Astrocyte (in vitro differentiated cells and primary cell): ENCODE measurements at regions not wholly inside any gene's neighbourhood (a gene's known extent, or its start where the extent isn't known, plus 50 kb on each side); places are given as distances from the start of the nearest gene placed in this dataset.
"Not testable (repeated sequence)": the region's sequence is repeated elsewhere in the genome, so short reads cannot be mapped to it uniquely, and the experiment has no call there.

Experiments
- EZH2 ChIP-seq: IDR thresholded peaks from 2 replicates; pipeline ENCODE4 v1.6.1; 2012; ENCODE audit warnings: mild to moderate bottlenecking, low read length, inconsistent platforms; ENCODE audit not compliant: insufficient read depth
- TF ChIP-seq, protein P1 (sequence below): IDR thresholded peaks from 2 replicates; pipeline ENCODE4 v1.5.1; 2011; ENCODE audit warnings: low read depth, mild to moderate bottlenecking, inconsistent platforms, low read length, moderate library complexity; ENCODE audit not compliant: insufficient read depth

DNA sequence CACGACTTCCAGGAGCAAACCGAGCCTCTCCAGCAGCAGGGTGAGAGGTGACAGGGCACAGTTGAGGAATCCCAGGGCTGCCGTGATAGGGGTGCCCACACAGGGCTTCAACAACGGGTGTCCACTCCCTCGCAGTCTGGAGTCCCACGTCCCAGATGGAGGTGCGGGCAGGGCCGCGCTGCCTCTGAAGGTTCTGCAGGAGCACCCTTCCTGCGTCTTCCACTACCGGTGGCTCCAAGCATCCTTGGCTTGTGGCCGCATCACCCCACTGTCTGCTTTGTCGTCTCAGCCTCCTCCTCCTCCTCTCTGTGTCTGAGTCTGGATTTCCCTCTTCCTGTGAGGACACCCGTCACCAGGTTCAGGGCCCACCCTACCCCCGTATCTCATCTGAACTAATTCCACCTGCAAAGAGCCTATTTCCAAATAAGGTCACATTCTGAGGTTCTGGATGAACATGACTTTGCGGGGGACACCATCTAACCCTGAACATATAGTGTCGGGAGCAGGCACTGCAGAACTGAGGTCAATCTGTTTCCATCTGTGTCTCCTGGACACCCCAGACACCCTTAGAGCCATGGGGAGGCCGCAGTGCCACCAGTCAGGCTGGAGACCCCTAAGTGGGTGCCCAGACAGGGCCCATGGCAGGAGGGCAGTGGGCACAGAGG, 117.3 kb upstream of the FOXD4L5 start:
- TF ChIP-seq, protein P1, sequence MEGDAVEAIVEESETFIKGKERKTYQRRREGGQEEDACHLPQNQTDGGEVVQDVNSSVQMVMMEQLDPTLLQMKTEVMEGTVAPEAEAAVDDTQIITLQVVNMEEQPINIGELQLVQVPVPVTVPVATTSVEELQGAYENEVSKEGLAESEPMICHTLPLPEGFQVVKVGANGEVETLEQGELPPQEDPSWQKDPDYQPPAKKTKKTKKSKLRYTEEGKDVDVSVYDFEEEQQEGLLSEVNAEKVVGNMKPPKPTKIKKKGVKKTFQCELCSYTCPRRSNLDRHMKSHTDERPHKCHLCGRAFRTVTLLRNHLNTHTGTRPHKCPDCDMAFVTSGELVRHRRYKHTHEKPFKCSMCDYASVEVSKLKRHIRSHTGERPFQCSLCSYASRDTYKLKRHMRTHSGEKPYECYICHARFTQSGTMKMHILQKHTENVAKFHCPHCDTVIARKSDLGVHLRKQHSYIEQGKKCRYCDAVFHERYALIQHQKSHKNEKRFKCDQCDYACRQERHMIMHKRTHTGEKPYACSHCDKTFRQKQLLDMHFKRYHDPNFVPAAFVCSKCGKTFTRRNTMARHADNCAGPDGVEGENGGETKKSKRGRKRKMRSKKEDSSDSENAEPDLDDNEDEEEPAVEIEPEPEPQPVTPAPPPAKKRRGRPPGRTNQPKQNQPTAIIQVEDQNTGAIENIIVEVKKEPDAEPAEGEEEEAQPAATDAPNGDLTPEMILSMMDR: not testable (repeated sequence)
- not testable (repeated sequence) for TF ChIP-seq EZH2
